Forelimb muscle (tissue), 1 donor: ENCODE measurements at regions not wholly inside any gene's neighbourhood (a gene's known extent, or its start where the extent isn't known, plus 50 kb on each side); places are given as distances from the start of the nearest gene placed in this dataset.

Experiments
- DNase-seq: peaks from one replicate; pipeline ENCODE4 v3.0.0-alpha.2; 2013; ENCODE audit warnings: low read depth

- DNase-seq, result no peak
These were observed 414.6 kb upstream of the PSMD7 start for GRCh38 chr16:73882033-73882432.

DNA sequence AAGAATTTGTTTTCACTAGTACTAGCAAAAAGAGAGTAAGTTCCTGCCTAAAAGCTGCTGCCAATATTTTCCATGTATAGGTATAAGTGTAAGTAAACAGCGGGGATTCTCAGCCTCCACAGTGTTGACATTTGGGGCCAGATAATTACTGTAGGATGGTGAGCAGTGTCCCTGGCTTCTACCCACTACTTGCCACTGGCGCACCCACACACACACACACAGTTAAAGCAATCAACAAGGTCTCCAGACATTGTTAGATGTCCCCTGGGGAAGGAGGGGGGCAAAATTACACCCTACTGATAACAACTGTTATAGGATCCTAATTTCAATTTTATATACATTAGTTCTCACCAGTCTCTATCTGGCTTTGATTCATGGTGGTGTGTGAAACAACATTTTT, 417.0 kb upstream of the PSMD7 start:
- no peak for DNase-seq

DNA sequence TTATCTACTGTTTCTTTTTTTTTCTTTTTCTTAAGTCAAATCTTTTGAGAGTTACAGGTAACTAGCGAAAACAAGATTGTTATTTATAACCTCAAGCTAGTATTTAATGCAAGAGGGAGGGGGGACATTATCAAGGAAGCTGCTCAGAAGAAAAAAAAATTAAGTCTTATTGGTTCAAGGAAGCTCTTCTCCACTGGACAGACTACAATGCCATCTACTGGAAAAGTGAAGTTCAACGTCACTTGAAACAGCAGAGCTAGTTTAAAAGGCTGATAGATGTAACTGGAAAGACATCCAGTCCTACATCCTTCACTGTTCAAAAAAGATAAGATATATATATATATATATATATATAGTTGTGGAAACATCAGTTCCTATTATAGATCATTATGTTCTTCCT, 418.0 kb upstream of the PSMD7 start:
- DNase-seq, result peak; percentile 75

DNA sequence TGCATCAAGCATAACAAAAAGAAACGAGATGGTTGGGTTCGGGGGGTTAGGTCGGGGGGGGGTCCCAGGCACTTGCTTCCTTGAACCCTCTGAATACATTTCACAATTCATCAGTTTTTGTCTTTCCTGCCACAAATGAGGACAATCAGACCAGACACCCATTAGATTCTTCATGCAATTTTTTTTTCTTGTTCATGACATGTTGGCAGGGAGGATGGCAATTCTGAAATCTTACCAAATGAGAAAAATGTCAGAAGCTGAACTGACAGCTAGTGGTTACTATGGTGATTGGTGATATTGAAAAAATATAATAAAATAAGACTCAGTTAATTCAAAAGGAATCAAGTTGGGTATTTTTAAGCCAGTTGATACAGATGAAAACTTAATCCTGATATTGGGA, 419.5 kb upstream of the PSMD7 start:
- no peak for DNase-seq

- DNase-seq, result no peak
These were observed 420.5 kb upstream of the PSMD7 start for GRCh38 chr16:73875996-73876690.

GRCh38 chr16:73874324-73874723, 422.3 kb upstream of the PSMD7 start:
- DNase-seq, result no peak

- no peak for DNase-seq
These were observed 423.0 kb upstream of the PSMD7 start for GRCh38 chr16:73873643-73874042.

DNA sequence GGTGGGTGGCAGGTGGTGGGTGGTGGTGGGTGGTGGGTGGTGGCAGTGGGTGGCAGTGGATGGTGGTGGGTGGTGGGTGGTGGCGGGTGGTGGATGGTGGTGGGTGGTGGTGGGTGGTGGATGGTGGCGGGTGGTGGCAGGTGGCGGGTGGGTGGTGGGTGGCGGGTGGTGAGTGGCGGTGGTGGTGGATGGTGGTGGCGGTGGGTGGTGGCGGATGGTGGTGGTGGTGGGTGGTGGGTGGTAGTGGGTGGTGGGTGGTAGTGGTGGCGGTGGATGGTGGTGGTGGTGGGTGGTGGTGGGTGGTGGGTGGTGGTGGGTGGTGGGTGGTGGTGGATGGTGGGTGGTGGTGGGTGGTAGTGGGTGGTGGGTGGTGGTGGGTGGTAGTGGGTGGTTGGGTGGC, 423.8 kb upstream of the PSMD7 start:
- DNase-seq, result no peak

GRCh38 chr16:73871088-73871733, 425.4 kb upstream of the PSMD7 start:
- no peak for DNase-seq

GRCh38 chr16:73869126-73869525, 427.5 kb upstream of the PSMD7 start:
- no peak for DNase-seq

GRCh38 chr16:73864868-73865267, 431.7 kb upstream of the PSMD7 start:
- DNase-seq, result no peak

DNA sequence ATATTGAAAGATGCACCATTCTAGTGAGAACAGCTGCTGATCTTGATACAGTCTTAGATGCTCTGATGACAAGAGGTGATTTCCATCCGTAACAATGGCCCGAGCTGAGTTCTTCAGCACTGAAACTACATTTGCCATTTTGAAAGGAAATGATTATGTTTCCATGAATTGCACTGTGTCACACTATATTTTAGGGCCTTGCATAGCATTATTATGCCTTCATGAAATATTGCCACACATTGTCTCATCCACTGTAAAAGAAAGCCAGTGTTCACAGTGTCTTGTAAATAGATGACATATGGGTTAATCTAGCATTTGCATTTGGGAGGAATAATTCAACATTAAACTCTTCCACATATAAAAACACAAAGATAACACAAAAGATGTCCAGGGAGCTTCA, 438.3 kb upstream of the PSMD7 start:
- DNase-seq, result no peak

- DNase-seq, result no peak
These were observed 442.6 kb upstream of the PSMD7 start for GRCh38 chr16:73853968-73854367.

- no peak for DNase-seq
These were observed 444.1 kb upstream of the PSMD7 start for GRCh38 chr16:73852561-73852960.

DNA sequence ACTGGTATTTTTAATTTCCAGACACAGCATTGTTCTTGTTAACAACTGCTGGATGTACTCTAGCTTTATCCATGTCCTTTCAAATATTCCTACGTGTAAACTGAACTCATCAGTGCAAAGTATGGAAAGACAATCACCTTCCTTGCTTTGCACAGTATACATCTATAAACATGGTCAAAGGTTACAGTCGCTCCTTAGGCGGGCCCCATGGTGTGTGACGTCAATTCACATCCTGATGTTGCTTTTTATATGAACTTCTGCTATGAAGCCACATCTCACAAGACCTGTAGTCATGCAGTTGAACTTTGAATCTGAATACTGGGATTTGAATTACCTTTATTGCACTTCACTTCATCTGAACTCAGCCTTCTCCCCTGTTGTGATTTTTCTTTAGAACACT, 447.6 kb upstream of the PSMD7 start:
- DNase-seq, result no peak

DNA sequence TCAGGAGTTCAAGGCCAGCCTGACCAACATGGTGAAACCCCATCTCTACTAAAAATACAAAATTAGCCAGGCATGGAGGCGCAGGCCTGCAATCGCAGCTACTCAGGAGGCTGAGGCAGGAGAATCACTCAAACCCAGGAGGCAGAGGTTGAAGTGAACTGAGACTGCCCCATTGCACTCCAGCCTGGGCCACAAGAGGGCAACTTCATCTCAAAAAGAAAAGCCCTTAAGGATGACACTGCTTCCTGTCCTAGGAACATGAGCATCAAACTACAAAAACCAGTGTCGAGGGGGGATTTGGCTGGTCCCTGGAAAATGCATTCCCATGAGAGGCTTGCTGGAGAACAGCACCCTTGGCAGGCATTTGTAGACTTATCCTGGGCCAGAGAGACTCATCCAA, 449.5 kb upstream of the PSMD7 start:
- no peak for DNase-seq

DNA sequence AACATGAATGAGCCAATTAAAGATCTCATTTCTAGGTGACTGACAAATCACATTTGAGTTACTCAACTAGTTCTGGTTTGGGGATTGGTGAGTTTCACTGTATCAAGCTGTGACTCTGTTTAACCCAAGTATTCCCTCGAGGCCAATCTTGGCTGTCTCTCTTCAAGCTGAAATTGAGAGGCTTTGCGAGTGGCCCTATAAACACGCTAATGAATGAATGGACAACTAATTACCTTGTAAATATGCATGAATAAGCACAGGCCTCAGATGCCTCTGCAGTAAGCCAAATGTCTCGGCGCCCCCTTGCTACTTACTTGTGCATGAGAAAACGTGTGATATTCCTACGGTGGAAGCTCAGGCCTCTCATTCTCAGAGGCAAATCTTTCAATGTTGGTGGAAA, 450.3 kb upstream of the PSMD7 start:
- DNase-seq, result peak; percentile 5

DNA sequence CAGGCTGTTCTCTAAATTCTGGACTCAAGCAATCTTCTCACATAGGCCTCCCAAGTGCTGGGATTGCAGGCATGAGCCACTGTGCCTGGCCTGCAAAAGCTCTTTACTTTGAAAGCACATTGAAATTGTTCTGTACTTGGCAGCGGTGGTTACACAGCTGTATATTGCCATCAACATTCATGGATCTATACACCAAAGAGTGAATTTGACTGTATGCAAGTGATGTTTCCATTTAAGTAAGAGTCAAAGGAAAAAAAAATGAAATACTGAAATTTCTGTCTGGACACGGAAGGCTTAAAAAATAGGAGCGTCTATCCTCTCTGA, 450.6 kb upstream of the PSMD7 start:
- DNase-seq, result peak; percentile 13

DNA sequence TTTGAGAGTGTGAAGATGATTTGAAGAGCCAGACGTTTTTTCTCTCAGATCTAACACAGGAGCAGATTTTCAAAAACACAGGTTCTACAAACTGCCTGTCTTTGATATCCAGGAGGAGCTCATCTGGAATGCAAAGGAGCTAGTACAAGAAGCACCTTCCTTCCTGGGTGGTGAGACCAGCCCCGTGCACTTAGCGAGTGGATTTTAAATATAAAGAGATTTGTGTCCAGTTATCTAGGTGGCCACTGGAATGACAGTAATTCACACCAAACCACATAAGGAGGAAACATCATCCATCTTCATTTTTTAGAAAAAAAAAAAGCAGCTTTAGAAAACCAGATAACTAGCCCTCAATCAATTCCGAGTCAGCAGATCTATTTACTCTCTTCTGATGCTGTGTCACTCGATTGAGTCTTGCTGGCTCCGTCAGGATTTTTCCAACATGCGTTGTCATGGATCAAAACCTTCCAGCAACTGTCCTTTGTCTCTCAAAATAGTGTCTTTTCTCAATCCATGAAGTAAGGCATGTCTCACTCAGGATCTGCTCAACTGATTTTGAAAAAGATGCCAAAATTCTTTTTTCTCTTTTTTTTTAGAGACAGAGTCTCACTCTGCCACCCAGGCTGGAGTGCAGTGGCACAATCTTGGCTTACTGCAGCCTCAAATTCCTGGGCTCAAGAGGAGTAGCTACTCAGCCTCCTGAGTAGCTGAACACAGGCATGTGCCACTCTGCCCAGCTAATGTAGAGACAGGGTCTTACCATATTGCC, 451.2 kb upstream of the PSMD7 start:
- DNase-seq, result peak; percentile 8

DNA sequence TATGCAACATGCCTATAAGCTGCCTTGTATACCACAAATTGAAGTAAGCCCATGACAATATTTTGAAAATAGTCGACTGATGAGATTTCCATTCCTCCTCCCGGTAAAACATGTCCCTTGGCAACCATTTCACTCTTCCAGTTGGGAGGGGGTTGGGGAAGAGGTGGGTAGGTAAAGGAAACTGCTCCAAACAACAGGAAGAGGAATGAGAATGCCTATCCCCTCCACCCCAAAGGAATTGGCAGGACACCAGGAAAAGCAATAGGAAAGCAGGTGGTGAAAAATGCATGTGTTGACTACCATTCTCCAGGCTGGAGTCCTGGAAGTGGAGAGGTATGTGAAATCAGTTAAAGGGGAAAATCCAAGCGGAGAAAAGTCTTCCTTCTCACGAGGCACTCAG, 455.9 kb upstream of the PSMD7 start:
- DNase-seq, result no peak

DNA sequence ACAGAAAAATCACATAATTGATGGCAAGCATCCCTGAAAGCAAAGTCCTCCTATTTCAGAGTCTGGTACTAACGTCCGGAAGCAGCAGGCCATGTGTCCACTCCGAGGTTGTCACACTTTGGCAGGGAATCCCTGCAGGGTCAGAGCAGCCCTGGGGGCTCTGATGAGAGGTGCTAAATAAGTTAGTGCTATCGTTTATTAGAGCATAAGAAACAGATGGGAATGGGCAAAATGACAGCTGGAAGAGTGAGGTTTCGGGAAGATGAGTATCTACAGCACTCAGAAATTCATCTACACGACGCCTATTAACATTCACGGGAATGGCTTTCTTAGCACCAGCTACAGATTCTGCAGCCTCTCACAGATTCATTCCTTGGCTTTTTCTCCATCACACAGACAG, 465.4 kb upstream of the PSMD7 start:
- no peak for DNase-seq

DNA sequence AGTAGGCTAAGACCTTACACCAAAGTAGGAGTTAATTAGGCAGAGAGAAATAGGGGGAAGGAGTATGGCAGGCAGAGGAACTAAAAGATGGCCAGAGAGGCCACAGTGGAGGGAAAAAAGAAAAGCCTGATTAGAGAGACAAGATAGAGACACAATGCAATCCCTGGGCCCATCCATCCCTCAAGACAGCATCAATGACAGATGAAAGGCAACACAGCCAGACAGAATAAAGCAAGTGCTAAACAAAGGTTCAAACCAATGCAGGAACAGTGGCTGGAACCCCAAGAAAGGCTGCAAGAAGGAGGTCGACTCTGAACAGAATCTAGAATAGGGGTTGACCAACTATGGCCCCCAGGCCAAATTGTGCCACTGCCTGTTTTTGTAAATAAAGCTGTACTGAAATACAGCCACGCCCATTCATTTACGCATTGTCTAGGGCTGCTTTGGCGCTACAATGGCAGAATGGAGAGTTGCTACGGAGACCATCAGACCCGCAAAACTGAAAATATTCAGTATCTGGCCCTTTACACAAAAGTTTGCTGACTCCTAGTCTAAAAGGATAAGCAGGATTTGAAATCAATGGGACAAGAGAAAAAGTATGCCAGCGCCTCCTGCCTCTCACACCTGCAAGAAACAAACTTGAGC, 473.3 kb upstream of the PSMD7 start:
- no peak for DNase-seq
